OCI-LY1 (cell line): ENCODE measurements at regions not wholly inside any gene's neighbourhood (a gene's known extent, or its start where the extent isn't known, plus 50 kb on each side); places are given as distances from the start of the nearest gene placed in this dataset.

ENCODE experiments used
- H2AFZ ChIP-seq: fragments of 200-600 bp; sonication (generic), shearing (Covaris generic); 2 replicates; pipeline ENCODE4 v1.6.0; 2014; ENCODE audit warnings: antibody characterized with exemption, mild to moderate bottlenecking, low read length
- H3F3A ChIP-seq: fragments of 200-600 bp; sonication (generic), shearing (Covaris generic); 2 replicates; pipeline ENCODE4 v1.6.0; 2014; ENCODE audit warnings: mild to moderate bottlenecking, antibody characterized with exemption, low read length, moderate library complexity; ENCODE audit not compliant: insufficient read depth
- H3K27ac ChIP-seq: fragments of 200-600 bp; sonication (generic); 2 replicates; pipeline ENCODE4 v1.5.1; 2014; ENCODE audit warnings: low read length, mixed run types, mild to moderate bottlenecking, low read depth; ENCODE audit not compliant: poor library complexity, severe bottlenecking
- H3K27me3 ChIP-seq: fragments of 200-600 bp; sonication (generic); 2 replicates; pipeline ENCODE4 v1.6.0; 2014; ENCODE audit warnings: antibody characterized with exemption, mild to moderate bottlenecking, low read length, moderate library complexity; ENCODE audit not compliant: insufficient read depth
- H3K36me3 ChIP-seq: fragments of 200-600 bp; sonication (generic); 2 replicates; pipeline ENCODE4 v1.6.1; 2014; ENCODE audit warnings: mild to moderate bottlenecking, antibody characterized with exemption, low read length, moderate library complexity, mixed read lengths; ENCODE audit not compliant: insufficient read depth
- H3K4me1 ChIP-seq: fragments of 200-600 bp; sonication (generic); 2 replicates; pipeline ENCODE4 v1.5.1; 2014; ENCODE audit warnings: mild to moderate bottlenecking, low read length, moderate library complexity; ENCODE audit not compliant: insufficient read depth, severe bottlenecking
- H3K4me2 ChIP-seq: fragments of 200-600 bp; sonication (generic), shearing (Covaris generic); 2 replicates; pipeline ENCODE4 v1.6.1; 2014; ENCODE audit warnings: low read length
- H3K4me3 ChIP-seq: fragments of 200-600 bp; sonication (generic); 2 replicates; pipeline ENCODE4 v1.5.1; 2014; ENCODE audit warnings: low read length, low read depth, mild to moderate bottlenecking, mixed read lengths; ENCODE audit not compliant: poor library complexity, severe bottlenecking
- H3K79me2 ChIP-seq: fragments of 200-600 bp; shearing (Covaris generic); 2 replicates; pipeline ENCODE4 v1.6.1; 2016; ENCODE audit warnings: mixed run types, low read length, mixed read lengths; ENCODE audit not compliant: insufficient read depth
- H3K9ac ChIP-seq: fragments of 200-600 bp; sonication (generic), shearing (Covaris generic); 2 replicates; pipeline ENCODE4 v1.6.1; 2014; ENCODE audit warnings: mild to moderate bottlenecking, low read length, mixed read lengths
- H3K9me2 ChIP-seq: fragments of 200-600 bp; sonication (generic), shearing (Covaris generic); 2 replicates; pipeline ENCODE4 v1.6.1; 2014; ENCODE audit warnings: low read depth, mild to moderate bottlenecking, low read length, mixed read lengths
- H3K9me3 ChIP-seq: fragments of 200-600 bp; shearing (Covaris generic); 2 replicates; pipeline ENCODE4 v1.6.1; 2014; ENCODE audit warnings: low read length, mixed read lengths
- H4K20me1 ChIP-seq: fragments of 200-600 bp; sonication (generic), shearing (Covaris generic); 2 replicates; pipeline ENCODE4 v1.6.0; 2016; ENCODE audit warnings: mild to moderate bottlenecking, low read length; ENCODE audit not compliant: insufficient read depth
- EZH2 ChIP-seq: fragments of 200-600 bp; sonication (generic), shearing (Covaris generic); IDR thresholded peaks from 2 replicates; pipeline ENCODE4 v1.8.0; 2017; ENCODE audit warnings: borderline replicate concordance, mixed run types, mild to moderate bottlenecking, antibody characterized with exemption, low read length, moderate library complexity, mixed read lengths
- TF ChIP-seq, protein P1 (sequence below): fragments of 200-600 bp; sonication (generic), shearing (Covaris generic); IDR thresholded peaks from 2 replicates; pipeline ENCODE4 v1.5.1; 2017; ENCODE audit warnings: mild to moderate bottlenecking, antibody characterized with exemption, low read length, moderate library complexity, mixed read lengths

DNA sequence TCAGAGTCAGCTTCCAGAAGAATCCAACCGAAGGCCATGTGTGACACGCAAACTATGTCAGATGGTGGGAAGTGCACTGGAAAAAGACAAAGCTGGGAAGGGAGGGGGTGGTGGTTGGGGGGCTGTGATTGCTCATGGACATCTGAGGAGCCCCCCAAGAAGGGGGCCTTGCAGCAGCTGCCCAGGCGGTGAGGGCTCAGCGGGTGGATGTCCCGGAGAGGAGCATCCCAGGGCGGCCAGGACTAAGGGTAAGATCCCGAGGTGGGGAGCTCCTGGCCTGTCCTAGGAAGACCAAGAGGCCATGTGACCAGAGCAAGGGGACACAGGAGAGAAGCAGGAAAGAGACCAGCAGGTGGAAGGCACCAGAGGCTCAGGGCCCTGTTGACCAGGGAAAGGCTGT lies 299.5 kb downstream of the PREX1 start:
- Histone ChIP-seq H4K20me1 (no peaks in the 10 kb centered on the region), H3K9me3 (no peaks in the 10 kb centered on the region), H3K27ac (no peak overlapping the region), H3K4me3 (no peak overlapping the region), H3F3A (no peaks in the 10 kb centered on the region), H3K79me2 (no peaks in the 10 kb centered on the region), H3K9ac (no peak overlapping the region), H3K4me1 (no peaks in the 10 kb centered on the region), H3K4me2 (no peak overlapping the region), H3K36me3 (no peaks in the 10 kb centered on the region), H3K27me3 (no peaks in the 10 kb centered on the region), H2AFZ (no peak overlapping the region), H3K9me2 (no peaks in the 10 kb centered on the region)
- TF ChIP-seq EZH2: no peak
- TF ChIP-seq, protein P1, sequence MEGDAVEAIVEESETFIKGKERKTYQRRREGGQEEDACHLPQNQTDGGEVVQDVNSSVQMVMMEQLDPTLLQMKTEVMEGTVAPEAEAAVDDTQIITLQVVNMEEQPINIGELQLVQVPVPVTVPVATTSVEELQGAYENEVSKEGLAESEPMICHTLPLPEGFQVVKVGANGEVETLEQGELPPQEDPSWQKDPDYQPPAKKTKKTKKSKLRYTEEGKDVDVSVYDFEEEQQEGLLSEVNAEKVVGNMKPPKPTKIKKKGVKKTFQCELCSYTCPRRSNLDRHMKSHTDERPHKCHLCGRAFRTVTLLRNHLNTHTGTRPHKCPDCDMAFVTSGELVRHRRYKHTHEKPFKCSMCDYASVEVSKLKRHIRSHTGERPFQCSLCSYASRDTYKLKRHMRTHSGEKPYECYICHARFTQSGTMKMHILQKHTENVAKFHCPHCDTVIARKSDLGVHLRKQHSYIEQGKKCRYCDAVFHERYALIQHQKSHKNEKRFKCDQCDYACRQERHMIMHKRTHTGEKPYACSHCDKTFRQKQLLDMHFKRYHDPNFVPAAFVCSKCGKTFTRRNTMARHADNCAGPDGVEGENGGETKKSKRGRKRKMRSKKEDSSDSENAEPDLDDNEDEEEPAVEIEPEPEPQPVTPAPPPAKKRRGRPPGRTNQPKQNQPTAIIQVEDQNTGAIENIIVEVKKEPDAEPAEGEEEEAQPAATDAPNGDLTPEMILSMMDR: no peak

GRCh38 chr20:48527771-48528170 lies 300.0 kb downstream of the PREX1 start:
- Histone ChIP-seq H3K4me1 (no peaks in the 10 kb centered on the region), H3K27ac (no peak overlapping the region), H3F3A (no peaks in the 10 kb centered on the region), H3K4me2 (no peak overlapping the region), H3K9ac (no peak overlapping the region), H3K4me3 (no peak overlapping the region), H3K27me3 (no peaks in the 10 kb centered on the region), H3K36me3 (no peaks in the 10 kb centered on the region), H3K9me2 (no peaks in the 10 kb centered on the region), H3K79me2 (no peaks in the 10 kb centered on the region), H3K9me3 (no peaks in the 10 kb centered on the region), H2AFZ (no peak overlapping the region), H4K20me1 (no peaks in the 10 kb centered on the region)
- TF ChIP-seq EZH2: no peak
- TF ChIP-seq, protein P1: no peak

- Histone ChIP-seq H3K79me2 (no peaks in the 10 kb centered on the region), H3K9ac (no peak overlapping the region), H3K27me3 (no peaks in the 10 kb centered on the region), H2AFZ (no peak overlapping the region), H3K4me2 (no peak overlapping the region), H4K20me1 (no peaks in the 10 kb centered on the region), H3K9me3 (no peaks in the 10 kb centered on the region), H3K36me3 (no peaks in the 10 kb centered on the region), H3K9me2 (no peaks in the 10 kb centered on the region), H3K27ac (no peak overlapping the region), H3K4me1 (no peaks in the 10 kb centered on the region), H3K4me3 (no peak overlapping the region), H3F3A (no peaks in the 10 kb centered on the region)
- TF ChIP-seq, protein P1: no peak
- TF ChIP-seq EZH2: no peak
Measured at GRCh38 chr20:48526936-48527335, 300.9 kb downstream of the PREX1 start.
